Stromal cell of bone marrow (primary cell): ENCODE measurements at regions not wholly inside any gene's neighbourhood (a gene's known extent, or its start where the extent isn't known, plus 50 kb on each side); places are given as distances from the start of the nearest gene placed in this dataset.

Source experiments
- DNase-seq: peaks from one replicate; pipeline ENCODE4 v3.0.0-alpha.2; 2012; ENCODE audit warnings: low read depth

DNA sequence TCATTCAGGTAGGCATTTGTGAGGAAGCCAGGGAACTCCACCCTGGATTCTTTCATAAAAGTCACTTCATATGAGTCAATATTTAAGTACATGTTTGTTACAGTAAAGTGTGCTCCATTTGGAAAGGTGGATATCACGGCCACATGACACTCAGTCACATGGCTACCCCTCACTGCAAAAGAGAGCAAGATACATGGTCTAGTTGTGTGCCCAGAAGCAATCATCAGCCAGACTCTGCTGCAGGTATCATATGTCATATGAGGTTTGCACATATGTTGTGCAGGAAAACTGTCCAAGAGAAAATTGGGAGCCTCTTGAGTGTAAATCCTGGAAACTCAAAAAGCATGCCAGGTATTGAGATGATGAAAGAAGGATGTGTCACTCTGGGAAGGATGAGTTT is 55.0 kb upstream of the NMNAT3 start:
- no peak for DNase-seq

DNA sequence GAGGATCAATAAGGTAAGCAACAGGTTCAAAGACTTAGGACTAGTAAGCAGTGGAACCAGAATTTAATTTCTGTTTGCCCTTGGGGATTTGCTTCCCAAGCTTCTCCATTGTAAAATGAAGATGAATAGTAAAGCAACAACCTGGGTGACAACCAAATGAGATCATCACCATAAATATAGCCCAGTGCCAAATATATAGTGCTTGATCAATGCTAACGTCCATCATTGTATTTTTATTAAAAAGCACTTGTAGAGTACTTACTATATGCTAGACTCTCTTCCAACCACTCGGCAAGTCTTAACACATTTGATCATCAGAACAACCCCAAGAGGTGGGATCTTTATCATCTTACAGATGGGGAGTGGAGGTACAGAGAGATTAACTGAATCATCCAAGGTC is 51.5 kb upstream of the NMNAT3 start:
- DNase-seq = no peak

DNA sequence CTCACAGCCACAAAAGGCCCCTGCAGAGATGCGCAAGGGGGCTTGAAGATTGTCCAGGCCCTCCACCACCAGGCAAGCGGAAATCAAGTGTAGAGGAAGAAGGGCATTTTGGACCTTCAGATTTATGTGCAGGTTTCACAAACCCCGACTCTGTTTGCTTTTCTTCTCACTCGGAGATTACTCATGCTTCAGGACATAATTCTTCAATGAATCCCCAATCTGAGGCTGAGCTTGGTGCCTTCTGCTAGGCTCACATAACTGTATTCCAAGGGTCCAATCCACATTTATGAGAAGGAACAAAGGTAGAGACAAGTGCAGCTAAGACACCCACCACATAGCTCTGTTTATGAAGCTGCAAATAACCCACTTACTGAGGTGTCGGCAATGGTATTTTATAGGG is 50.6 kb upstream of the NMNAT3 start:
- DNase-seq = no peak
